HEK293T (cell line): ENCODE measurements at regions not wholly inside any gene's neighbourhood (a gene's known extent, or its start where the extent isn't known, plus 50 kb on each side); places are given as distances from the start of the nearest gene placed in this dataset.

Experiments
- CTCF ChIA-PET: fragments of 350-600 bp; formaldehyde crosslinking; extraction: SDS; loops from one replicate; lab custom pipeline; 2021; ENCODE audit warnings: antibody characterized with exemption, inconsistent platforms; lab: Yijun Ruan, JAX
- POLR2A ChIA-PET: fragments of 350-600 bp; formaldehyde crosslinking; extraction: SDS; loops from one replicate; lab custom pipeline; 2020; ENCODE audit warnings: antibody characterized with exemption, inconsistent platforms; lab: Yijun Ruan, JAX
- DNase-seq: peaks from one replicate; pipeline ENCODE4 v3.0.0; 2012; ENCODE audit warnings: mixed read lengths; ENCODE audit errors: extremely low spot score
- ARNT ChIP-seq: fragments of 450-650 bp; IDR thresholded peaks from 2 replicates; pipeline ENCODE4 v1.6.1; 2017; ENCODE audit warnings: mild to moderate bottlenecking
- BHLHE40 ChIP-seq: fragments of 450-650 bp; IDR thresholded peaks from 2 replicates; pipeline ENCODE4 v1.6.1; 2016; ENCODE audit warnings: mild to moderate bottlenecking, moderate library complexity, borderline replicate concordance
- CTBP1 ChIP-seq: fragments of 450-650 bp; IDR thresholded peaks from 2 replicates; pipeline ENCODE4 v1.6.1; 2016; ENCODE audit warnings: borderline replicate concordance
- ELF4 ChIP-seq: fragments of 450-650 bp; IDR thresholded peaks from 2 replicates; pipeline ENCODE4 v1.6.1; 2017; ENCODE audit warnings: antibody characterized with exemption
- FOXA1 ChIP-seq: fragments of 450-650 bp; IDR thresholded peaks from 2 replicates; pipeline ENCODE4 v1.6.1; 2016; ENCODE audit warnings: mild to moderate bottlenecking
- FOXK2 ChIP-seq: fragments of 450-650 bp; IDR thresholded peaks from 2 replicates; pipeline ENCODE4 v1.6.1; 2016; ENCODE audit warnings: mild to moderate bottlenecking
- FOXM1 ChIP-seq: fragments of 450-650 bp; IDR thresholded peaks from 2 replicates; pipeline ENCODE4 v1.6.1; 2017; ENCODE audit warnings: mild to moderate bottlenecking, borderline replicate concordance
- HDGF ChIP-seq: fragments of 450-650 bp; IDR thresholded peaks from 2 replicates; pipeline ENCODE4 v1.6.1; 2017; ENCODE audit warnings: antibody characterized with exemption, borderline replicate concordance
- L3MBTL2 ChIP-seq: fragments of 450-650 bp; conservative IDR thresholded peaks from 2 replicates; pipeline ENCODE4 v1.6.1; 2016; ENCODE audit warnings: mild to moderate bottlenecking
- LEF1 ChIP-seq: fragments of 450-650 bp; IDR thresholded peaks from 2 replicates; pipeline ENCODE4 v1.6.1; 2017; ENCODE audit warnings: mild to moderate bottlenecking, borderline replicate concordance
- NFRKB ChIP-seq: fragments of 450-650 bp; IDR thresholded peaks from 2 replicates; pipeline ENCODE4 v1.6.1; 2016; ENCODE audit warnings: mild to moderate bottlenecking, moderate library complexity
- PKNOX1 ChIP-seq: fragments of 450-650 bp; IDR thresholded peaks from 2 replicates; pipeline ENCODE4 v1.6.1; 2016
- SP1 ChIP-seq: fragments of 450-650 bp; IDR thresholded peaks from 2 replicates; pipeline ENCODE4 v1.6.1; 2017
- SUZ12 ChIP-seq: fragments of 450-650 bp; IDR thresholded peaks from 2 replicates; pipeline ENCODE4 v1.6.1; 2016; ENCODE audit warnings: mild to moderate bottlenecking
- TARDBP ChIP-seq: fragments of 450-650 bp; IDR thresholded peaks from 2 replicates; pipeline ENCODE4 v1.6.1; 2016
- ZNF384 ChIP-seq: fragments of 450-650 bp; IDR thresholded peaks from 2 replicates; pipeline ENCODE4 v1.6.1; 2016

- ChIA-PET POLR2A (no interaction called here), CTCF (no interaction called here)
- no peak for TF ChIP-seq ZNF384
- TF ChIP-seq PKNOX1: no peak
- TF ChIP-seq BHLHE40: no peak
- no peak for TF ChIP-seq ARNT
- TF ChIP-seq LEF1: no peak
- DNase-seq: no peak
Measured at GRCh38 chr19:46911456-46911855, 50.7 kb downstream of the ARHGAP35 start.

- ChIA-PET POLR2A (interaction anchor here (0.7 kb wide), 1 partner anchor 129 kb away, joined by 3 read pairs; no protein-coding TSS in a partner anchor), CTCF (interaction anchor here (0.6 kb wide), 1 partner anchor 45 kb away, joined by 4 read pairs; no protein-coding TSS in a partner anchor)
- no peak for TF ChIP-seq FOXK2
- no peak for TF ChIP-seq TARDBP
- TF ChIP-seq L3MBTL2: no peak
- no peak for TF ChIP-seq LEF1
- TF ChIP-seq HDGF: no peak
- no peak for TF ChIP-seq ZNF384
- TF ChIP-seq SP1: no peak
- TF ChIP-seq PKNOX1: no peak
- no peak for TF ChIP-seq FOXA1
- no peak for TF ChIP-seq NFRKB
- no peak for TF ChIP-seq BHLHE40
- TF ChIP-seq ELF4: no peak
- no peak for TF ChIP-seq SUZ12
- TF ChIP-seq FOXM1: no peak
- no peak for TF ChIP-seq ARNT
- TF ChIP-seq CTBP1: no peak
- no peak for DNase-seq
Measured at GRCh38 chr19:46913198-46913851, 52.5 kb downstream of the ARHGAP35 start.

GRCh38 chr19:46913852-46914430 lies 53.1 kb downstream of the ARHGAP35 start:
- no peak for TF ChIP-seq NFRKB
- no peak for TF ChIP-seq CTBP1
- TF ChIP-seq TARDBP: no peak
- TF ChIP-seq LEF1: no peak
- no peak for TF ChIP-seq ELF4
- no peak for TF ChIP-seq BHLHE40
- no peak for TF ChIP-seq SUZ12
- no peak for TF ChIP-seq ZNF384
- no peak for TF ChIP-seq FOXM1
- TF ChIP-seq PKNOX1: no peak
- no peak for TF ChIP-seq FOXA1
- no peak for TF ChIP-seq L3MBTL2
- TF ChIP-seq ARNT: no peak
- no peak for TF ChIP-seq FOXK2
- no peak for TF ChIP-seq SP1
- POLR2A ChIA-PET: interaction anchor here (0.7 kb wide), 1 partner anchor 129 kb away, joined by 3 read pairs; no protein-coding TSS in a partner anchor
- DNase-seq: no peak
- CTCF ChIA-PET: interaction anchor here (0.6 kb wide), 1 partner anchor 46 kb away, joined by 4 read pairs; no protein-coding TSS in a partner anchor

GRCh38 chr19:46915386-46915785 lies 54.6 kb downstream of the ARHGAP35 start:
- TF ChIP-seq SP1 (no peak), CTBP1 (no peak), ELF4 (no peak), PKNOX1 (peak; percentile 84), BHLHE40 (no peak)
- POLR2A ChIA-PET: no interaction called here
- CTCF ChIA-PET: interaction anchor here (1.1 kb wide), 1 partner anchor 8 kb away, joined by 3 read pairs; no protein-coding TSS in a partner anchor
- no peak for DNase-seq

- no peak for TF ChIP-seq PKNOX1
- TF ChIP-seq SUZ12: no peak
- TF ChIP-seq ELF4: no peak
- TF ChIP-seq TARDBP: no peak
- TF ChIP-seq FOXA1: no peak
- no peak for TF ChIP-seq FOXM1
- no peak for TF ChIP-seq ZNF384
- no peak for TF ChIP-seq ARNT
- no peak for TF ChIP-seq HDGF
- TF ChIP-seq CTBP1: no peak
- no peak for TF ChIP-seq NFRKB
- POLR2A ChIA-PET: no interaction called here
- CTCF ChIA-PET: no interaction called here
- DNase-seq: no peak
Measured at GRCh38 chr19:46917002-46917401, 56.2 kb downstream of the ARHGAP35 start.
